A673 (cell line): ENCODE measurements at regions not wholly inside any gene's neighbourhood (a gene's known extent, or its start where the extent isn't known, plus 50 kb on each side); places are given as distances from the start of the nearest gene placed in this dataset.

Experiments used
- BruUV-seq: library from RNA; stranded (reverse); fragments of 400-500 nt; replicated peaks from 2 replicates; lab custom pipeline; 2021; lab: Mats Ljungman, UMichigan
- CTCF ChIA-PET: fragments of 300-600 bp; sonication (Branson Sonifier 250); formaldehyde crosslinking; loops from one replicate; lab custom pipeline; 2022; ENCODE audit warnings: antibody characterized with exemption; lab: Charles Lee
- POLR2A ChIA-PET: fragments of 300-600 bp; sonication (Branson Sonifier 250); formaldehyde crosslinking; loops from one replicate; lab custom pipeline; 2022; ENCODE audit warnings: antibody characterized with exemption; ENCODE audit not compliant: low non-redundant PET; lab: Charles Lee
- DNase-seq: peaks from one replicate; pipeline ENCODE4 v3.0.0-alpha.2; 2015; ENCODE audit warnings: low spot score
- H3K27ac ChIP-seq: fragments of 200-600 bp; sonication (generic); 2 replicates; pipeline ENCODE4 v1.5.1; 2016; ENCODE audit warnings: mixed run types, low read depth, mild to moderate bottlenecking, mixed read lengths, antibody characterized with exemption, low read length; ENCODE audit not compliant: poor library complexity, severe bottlenecking
- H3K27me3 ChIP-seq: fragments of 200-600 bp; sonication (generic); replicated peaks from 2 replicates; pipeline ENCODE4 v1.6.1; 2017; ENCODE audit warnings: mixed run types, low read depth, mild to moderate bottlenecking, mixed read lengths, antibody characterized with exemption, low read length; ENCODE audit not compliant: insufficient read depth, poor library complexity
- H3K36me3 ChIP-seq: fragments of 200-600 bp; sonication (generic); 2 replicates; pipeline ENCODE4 v1.6.1; 2016; ENCODE audit warnings: mixed run types, mild to moderate bottlenecking, mixed read lengths, antibody characterized with exemption, low read length; ENCODE audit not compliant: insufficient read depth, poor library complexity, severe bottlenecking
- H3K4me1 ChIP-seq: fragments of 200-600 bp; sonication (generic); 2 replicates; pipeline ENCODE4 v1.6.1; 2017; ENCODE audit warnings: mixed run types, mild to moderate bottlenecking, mixed read lengths, antibody characterized with exemption, low read length; ENCODE audit not compliant: insufficient read depth, poor library complexity, severe bottlenecking
- H3K4me3 ChIP-seq: fragments of 200-600 bp; sonication (generic); 2 replicates; pipeline ENCODE4 v1.5.1; 2016; ENCODE audit warnings: low read depth, mixed run types, mild to moderate bottlenecking, mixed read lengths, low read length; ENCODE audit not compliant: poor library complexity, severe bottlenecking
- H3K9me3 ChIP-seq: fragments of 200-600 bp; sonication (generic); 2 replicates; pipeline ENCODE4 v1.6.1; 2016; ENCODE audit warnings: mixed run types, low read depth, mild to moderate bottlenecking, mixed read lengths, antibody characterized with exemption, low read length; ENCODE audit not compliant: poor library complexity, severe bottlenecking
- CTCF ChIP-seq: fragments of 300-800, 200-600 bp; sonication (generic); conservative IDR thresholded peaks from 2 replicates; pipeline ENCODE4 v1.5.1; 2017; ENCODE audit warnings: low read depth, mild to moderate bottlenecking, antibody characterized with exemption, low read length, moderate library complexity, mixed read lengths
- EZH2 ChIP-seq: fragments of 200-600 bp; sonication (generic); IDR thresholded peaks from 2 replicates; pipeline ENCODE4 v1.6.1; 2017; ENCODE audit warnings: borderline replicate concordance, low read depth, mild to moderate bottlenecking, mixed read lengths, antibody characterized with exemption, low read length; ENCODE audit not compliant: poor library complexity, severe bottlenecking
- intact Hi-C: fragments of 100-400 bp; cut with micrococcal nuclease; formaldehyde crosslinking; loops from one replicate; pipeline ENCODE4 v1.10.0; 2022; ENCODE audit not compliant: unreplicated experiment

- Histone ChIP-seq H3K9me3 (no peaks in the 10 kb centered on the region), H3K4me3 (no peak overlapping the region), H3K27ac (no peak overlapping the region), H3K4me1 (no peaks in the 10 kb centered on the region), H3K36me3 (no peaks in the 10 kb centered on the region), H3K27me3 (no peaks in the 10 kb centered on the region)
- TF ChIP-seq EZH2 (no peak), CTCF (no peak)
- DNase-seq, result no peak
- ChIA-PET CTCF (no interaction called here), POLR2A (no interaction called here)
- BruUV-seq, result no TSS peak
- intact Hi-C loops, result no loop called here
These were observed 72.3 kb upstream of the CTNNB1 start for GRCh38 chr3:41126961-41127360.

- TF ChIP-seq CTCF (no peak), EZH2 (no peak)
- intact Hi-C loops, result no loop called here
- no TSS peak for BruUV-seq
- ChIA-PET POLR2A (no interaction called here), CTCF (no interaction called here)
- Histone ChIP-seq H3K36me3 (no peaks in the 10 kb centered on the region), H3K27ac (no peak overlapping the region), H3K4me1 (no peaks in the 10 kb centered on the region), H3K27me3 (no peaks in the 10 kb centered on the region), H3K9me3 (no peaks in the 10 kb centered on the region), H3K4me3 (no peak overlapping the region)
- DNase-seq, result no peak
These were observed 71.9 kb upstream of the CTNNB1 start for GRCh38 chr3:41127414-41127813.

GRCh38 chr3:41129731-41130130 is 69.6 kb upstream of the CTNNB1 start:
- POLR2A ChIA-PET, result no interaction called here
- no TSS peak for BruUV-seq

More at GRCh38 chr3:41129731-41130130, 69.6 kb upstream of the CTNNB1 start:
- intact Hi-C loops, result no loop called here
- CTCF ChIA-PET, result no interaction called here
- H3K9me3 ChIP-seq, result no peaks in the 10 kb centered on the region
- no peaks in the 10 kb centered on the region for H3K4me1 ChIP-seq
- no peaks in the 10 kb centered on the region for H3K36me3 ChIP-seq
- H3K27me3 ChIP-seq, result no peaks in the 10 kb centered on the region
- no peak overlapping the region for H3K4me3 ChIP-seq
- no peak for DNase-seq
- no peak overlapping the region for H3K27ac ChIP-seq
- TF ChIP-seq EZH2, result no peak
- no peak for TF ChIP-seq CTCF
